Naive thymus-derived CD8-positive, alpha-beta T cell (primary cell): ENCODE measurements at regions not wholly inside any gene's neighbourhood (a gene's known extent, or its start where the extent isn't known, plus 50 kb on each side); places are given as distances from the start of the nearest gene placed in this dataset.

Experiments
- ATAC-seq, 2 donors: fragments of 150-1000 bp; cut with Tn5 transposase in 1 of 2; sonication (Bioruptor Pico), chemical (Tn5 transposase) in 1 of 2; 1 replicate in 1 of 2; 2 replicates in 1 of 2; pipeline ENCODE4 v1.10.0; 2021; ENCODE audit warnings: mild to moderate bottlenecking in 2 of 2, moderate library complexity in 2 of 2
- POLR2A ChIA-PET: fragments of 350-600 bp; sonication (Branson Sonifier 250); formaldehyde crosslinking; loops from one replicate; lab custom pipeline; 2021; ENCODE audit warnings: antibody characterized with exemption; lab: Charles Lee
- DNase-seq, 10 donors: peaks; one replicate each; pipeline versions ENCODE4 v3.0.0 to v3.0.0-alpha.2; 2020 to 2022
- H3K27ac Mint-ChIP-seq, 10 donors: one replicate each; pipeline ENCODE4 v1.8.0; 2020 to 2022; ENCODE audit warnings: mild to moderate bottlenecking in 10 of 10, mixed read lengths in 10 of 10, moderate library complexity in 4 of 10, inconsistent platforms in 1 of 10
- H3K27me3 Mint-ChIP-seq, 5 donors: one replicate each; pipeline ENCODE4 v1.8.0; 2021 to 2022; ENCODE audit warnings: mixed read lengths in 5 of 5
- H3K36me3 Mint-ChIP-seq, 3 donors: one replicate each; pipeline ENCODE4 v1.8.0; 2020 to 2022; ENCODE audit warnings: mixed read lengths in 3 of 3, mild to moderate bottlenecking in 2 of 3, inconsistent platforms in 1 of 3
- H3K4me1 Mint-ChIP-seq, 4 donors: one replicate each; pipeline ENCODE4 v1.8.0; 2021 to 2022; ENCODE audit warnings: mixed read lengths in 4 of 4
- H3K4me3 Mint-ChIP-seq, 10 donors: one replicate each; pipeline ENCODE4 v1.8.0; 2020 to 2022; ENCODE audit warnings: mild to moderate bottlenecking in 10 of 10, mixed read lengths in 10 of 10, moderate library complexity in 6 of 10, inconsistent platforms in 1 of 10
- H3K9me3 Mint-ChIP-seq, 9 donors: one replicate each; pipeline ENCODE4 v1.8.0; 2020 to 2022; ENCODE audit warnings: mixed read lengths in 9 of 9, mild to moderate bottlenecking in 3 of 9, inconsistent platforms in 1 of 9, moderate library complexity in 1 of 9

- Mint-ChIP-seq H3K27ac (no peak overlapping the region), H3K4me3 (no peak overlapping the region), H3K9me3 (peaks cover 7 to 38% (median 17%) of the 10 kb centered on the region in 9 donors), H3K36me3 (peaks cover 0 to 26% (median 2%) of the 10 kb centered on the region in 3 donors), H3K27me3 (peaks cover 10 to 40% (median 29%) of the 10 kb centered on the region in 5 donors), H3K4me1 (no peaks in the 10 kb centered on the region)
- ATAC-seq (no peak), DNase-seq (no peak)
- POLR2A ChIA-PET = no interaction called here
Measured at GRCh38 chr1:38347446-38348175, 301.0 kb upstream of the POU3F1 start.

- no peak for DNase-seq
- H3K27me3 Mint-ChIP-seq = peaks cover 12 to 52% (median 23%) of the 10 kb centered on the region in 5 donors
- H3K36me3 Mint-ChIP-seq = peaks cover 0 to 18% (median 0%) of the 10 kb centered on the region in 3 donors
- H3K27ac Mint-ChIP-seq = no peak overlapping the region
- no peak for ATAC-seq
- POLR2A ChIA-PET = no interaction called here
- H3K4me3 Mint-ChIP-seq = no peak overlapping the region
- peaks cover 7 to 35% (median 15%) of the 10 kb centered on the region in 9 donors for H3K9me3 Mint-ChIP-seq
- no peaks in the 10 kb centered on the region for H3K4me1 Mint-ChIP-seq
Measured at GRCh38 chr1:38344716-38345115, 298.1 kb upstream of the POU3F1 start.

DNA sequence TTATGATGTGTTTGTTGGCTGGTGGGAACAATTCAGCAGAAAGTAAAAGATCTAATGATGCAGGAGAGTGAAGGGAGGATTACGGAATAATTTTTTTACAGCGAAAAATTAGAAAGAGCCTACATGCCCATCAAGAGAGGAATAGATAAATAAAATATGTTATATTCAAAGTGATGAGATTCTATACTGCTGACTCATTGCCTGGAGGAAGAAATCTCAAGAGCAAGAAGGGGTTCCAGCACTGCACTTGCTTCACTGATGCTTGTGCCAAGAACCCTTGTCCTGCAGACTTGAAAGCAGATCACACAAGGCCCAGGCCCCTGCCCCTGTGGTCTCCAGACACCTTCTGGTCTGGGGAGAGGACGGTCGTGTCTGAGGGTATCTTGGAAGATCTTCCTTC lies 295.1 kb upstream of the POU3F1 start:
- Mint-ChIP-seq H3K36me3 (peaks cover 0 to 5% (median 0%) of the 10 kb centered on the region in 3 donors), H3K4me1 (no peaks in the 10 kb centered on the region), H3K27me3 (peaks cover 14 to 54% (median 30%) of the 10 kb centered on the region in 5 donors), H3K4me3 (no peak overlapping the region), H3K9me3 (peaks cover 0 to 9% (median 5%) of the 10 kb centered on the region in 9 donors), H3K27ac (no peak overlapping the region)
- ATAC-seq = no peak
- DNase-seq = no peak
- POLR2A ChIA-PET = no interaction called here

DNA sequence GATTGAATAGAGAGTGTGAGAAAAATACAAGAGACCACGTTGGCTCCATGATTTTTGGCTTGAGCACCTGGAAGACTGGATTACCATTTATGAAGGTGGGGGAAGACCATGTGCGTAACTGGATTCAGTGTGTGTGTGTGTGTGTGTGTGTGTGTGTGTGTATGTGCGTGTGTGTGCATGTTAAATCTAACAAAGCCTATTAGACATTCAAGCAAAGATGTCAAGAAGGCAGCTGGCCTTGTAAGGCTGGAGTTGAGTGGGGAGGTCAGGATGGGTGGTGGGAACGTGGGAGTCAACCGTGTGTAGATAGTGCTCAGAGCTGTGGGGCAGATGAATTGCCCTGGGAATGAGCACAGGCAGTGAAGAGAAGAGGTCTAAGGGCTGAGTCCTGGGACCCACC lies 293.8 kb upstream of the POU3F1 start:
- Mint-ChIP-seq H3K27me3 (peaks cover 12 to 45% (median 26%) of the 10 kb centered on the region in 5 donors), H3K4me3 (no peak overlapping the region), H3K9me3 (peaks cover 0 to 3% (median 0%) of the 10 kb centered on the region in 9 donors), H3K4me1 (no peaks in the 10 kb centered on the region), H3K27ac (no peak overlapping the region), H3K36me3 (no peaks in the 10 kb centered on the region)
- DNase-seq (no peak), ATAC-seq (no peak)
- POLR2A ChIA-PET = interaction anchor here (0.7 kb wide), 1 partner anchor 334 kb away, joined by 3 read pairs; no protein-coding TSS in a partner anchor

GRCh38 chr1:38337711-38338110 lies 291.1 kb upstream of the POU3F1 start:
- H3K4me3 Mint-ChIP-seq = no peak overlapping the region
- H3K4me1 Mint-ChIP-seq = no peaks in the 10 kb centered on the region
- no peaks in the 10 kb centered on the region for H3K9me3 Mint-ChIP-seq
- peaks cover 19 to 40% (median 32%) of the 10 kb centered on the region in 5 donors for H3K27me3 Mint-ChIP-seq
- H3K36me3 Mint-ChIP-seq = no peaks in the 10 kb centered on the region
- H3K27ac Mint-ChIP-seq = no peak overlapping the region
- ATAC-seq (no peak), DNase-seq (no peak)
- POLR2A ChIA-PET = no interaction called here

- Mint-ChIP-seq H3K36me3 (no peaks in the 10 kb centered on the region), H3K27ac (no peak overlapping the region), H3K4me1 (no peaks in the 10 kb centered on the region), H3K27me3 (peaks cover 18 to 33% (median 29%) of the 10 kb centered on the region in 5 donors), H3K9me3 (no peaks in the 10 kb centered on the region), H3K4me3 (no peak overlapping the region)
- POLR2A ChIA-PET = no interaction called here
- ATAC-seq (no peak), DNase-seq (no peak)
Measured at GRCh38 chr1:38336961-38337360, 290.4 kb upstream of the POU3F1 start.

DNA sequence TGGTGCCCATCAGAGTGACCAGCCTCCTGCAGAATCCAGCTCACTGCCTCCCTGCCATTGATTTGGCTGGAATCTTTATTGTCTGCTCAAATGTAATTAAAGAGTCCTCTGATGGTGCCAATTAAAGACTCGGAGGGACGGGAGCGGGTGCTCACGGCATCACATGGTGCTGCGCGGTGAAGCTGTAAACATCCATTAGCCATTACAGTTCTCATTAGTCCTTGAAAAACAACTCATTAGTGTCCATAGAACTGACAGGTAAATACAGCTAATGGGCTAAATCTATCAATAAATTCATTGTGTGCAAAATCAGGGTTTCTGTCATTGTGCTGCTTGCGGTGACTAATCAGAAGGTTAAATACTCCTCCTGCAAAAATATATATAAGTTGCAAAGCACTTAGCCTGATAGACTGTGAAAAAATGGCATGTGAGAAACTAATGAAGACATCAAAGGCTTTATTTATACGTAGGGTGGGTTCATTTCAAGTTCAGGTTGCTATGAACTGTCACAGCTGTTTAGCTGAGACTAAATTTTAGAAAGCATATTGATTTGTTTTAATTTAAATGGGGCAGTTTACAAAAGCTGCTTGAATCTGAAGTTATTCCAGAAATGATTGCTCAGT lies 289.8 kb upstream of the POU3F1 start:
- Mint-ChIP-seq H3K4me1 (no peaks in the 10 kb centered on the region), H3K36me3 (no peaks in the 10 kb centered on the region), H3K9me3 (no peaks in the 10 kb centered on the region), H3K27ac (no peak overlapping the region), H3K4me3 (no peak overlapping the region), H3K27me3 (peaks cover 16 to 29% (median 27%) of the 10 kb centered on the region in 5 donors)
- POLR2A ChIA-PET = no interaction called here
- DNase-seq (no peak), ATAC-seq (no peak)

GRCh38 chr1:38334930-38335592 lies 288.5 kb upstream of the POU3F1 start:
- POLR2A ChIA-PET = no interaction called here
- Mint-ChIP-seq H3K27me3 (peaks cover 14 to 22% (median 16%) of the 10 kb centered on the region in 5 donors), H3K4me1 (no peaks in the 10 kb centered on the region), H3K4me3 (no peak overlapping the region), H3K36me3 (no peaks in the 10 kb centered on the region), H3K9me3 (no peaks in the 10 kb centered on the region), H3K27ac (no peak overlapping the region)
- DNase-seq = no peak
- ATAC-seq = no peak

DNA sequence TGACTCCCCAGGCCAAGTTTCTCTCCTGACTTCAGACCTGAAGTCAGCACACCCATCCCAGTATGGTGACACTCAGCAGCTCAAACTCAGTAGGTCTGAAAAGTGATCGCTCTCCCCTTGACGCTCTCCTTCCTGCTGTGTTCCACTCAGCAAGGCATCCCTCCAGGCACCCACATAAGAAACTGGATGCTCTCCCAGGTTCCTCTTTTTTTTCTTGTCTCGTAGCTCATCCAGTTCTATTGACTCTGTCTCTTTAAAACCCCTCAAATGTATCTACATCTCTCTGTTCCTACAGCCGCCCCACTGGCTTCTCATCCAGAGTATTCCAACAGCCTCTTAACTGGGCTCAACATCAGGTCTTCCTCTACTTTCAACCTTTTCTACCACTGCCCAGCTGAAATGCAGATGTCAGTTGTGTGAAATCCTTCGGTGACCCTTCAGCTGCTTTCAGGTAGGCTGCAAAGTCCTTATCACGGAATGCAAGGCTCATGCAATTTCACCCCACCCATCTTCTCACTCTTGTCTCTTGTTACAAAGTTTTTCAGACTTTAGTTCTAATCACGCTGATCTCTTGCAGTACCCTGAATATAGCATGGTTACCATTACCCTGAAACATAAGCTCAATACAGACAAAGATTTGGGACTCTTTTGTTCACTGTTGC lies 286.2 kb upstream of the POU3F1 start:
- H3K4me1 Mint-ChIP-seq = no peaks in the 10 kb centered on the region
- H3K9me3 Mint-ChIP-seq = no peaks in the 10 kb centered on the region
- H3K27ac Mint-ChIP-seq = no peak overlapping the region
- ATAC-seq = no peak
- POLR2A ChIA-PET = no interaction called here
- DNase-seq = no peak
- H3K36me3 Mint-ChIP-seq = no peaks in the 10 kb centered on the region
- peaks cover 8 to 20% (median 13%) of the 10 kb centered on the region in 5 donors for H3K27me3 Mint-ChIP-seq
- H3K4me3 Mint-ChIP-seq = no peak overlapping the region

GRCh38 chr1:38331496-38332210 lies 285.1 kb upstream of the POU3F1 start:
- ATAC-seq = no peak
- no peaks in the 10 kb centered on the region for H3K4me1 Mint-ChIP-seq
- no peaks in the 10 kb centered on the region for H3K9me3 Mint-ChIP-seq
- no peak for DNase-seq
- no peaks in the 10 kb centered on the region for H3K36me3 Mint-ChIP-seq
- H3K4me3 Mint-ChIP-seq = no peak overlapping the region
- peaks cover 13 to 20% (median 15%) of the 10 kb centered on the region in 5 donors for H3K27me3 Mint-ChIP-seq
- POLR2A ChIA-PET = no interaction called here
- peak overlapping the region in 1 of 10 donors; percentile 71 for H3K27ac Mint-ChIP-seq

- no peak for DNase-seq
- Mint-ChIP-seq H3K27me3 (peaks cover 13 to 21% (median 19%) of the 10 kb centered on the region in 5 donors), H3K36me3 (no peaks in the 10 kb centered on the region), H3K4me1 (no peaks in the 10 kb centered on the region), H3K27ac (no peak overlapping the region), H3K9me3 (no peaks in the 10 kb centered on the region), H3K4me3 (no peak overlapping the region)
- POLR2A ChIA-PET = no interaction called here
- ATAC-seq = no peak
Measured at GRCh38 chr1:38330799-38331198, 284.2 kb upstream of the POU3F1 start.

GRCh38 chr1:38329644-38330043 lies 283.1 kb upstream of the POU3F1 start:
- no peaks in the 10 kb centered on the region for H3K4me1 Mint-ChIP-seq
- H3K4me3 Mint-ChIP-seq = no peak overlapping the region
- H3K27me3 Mint-ChIP-seq = peaks cover 8 to 31% (median 17%) of the 10 kb centered on the region in 5 donors
- peaks cover 0 to 5% (median 0%) of the 10 kb centered on the region in 9 donors for H3K9me3 Mint-ChIP-seq
- ATAC-seq (no peak), DNase-seq (no peak)
- POLR2A ChIA-PET = no interaction called here
- H3K27ac Mint-ChIP-seq = no peak overlapping the region
- H3K36me3 Mint-ChIP-seq = peaks cover 0 to 11% (median 0%) of the 10 kb centered on the region in 3 donors
